HCEC 1CT (cell line): ENCODE measurements at regions not wholly inside any gene's neighbourhood (a gene's known extent, or its start where the extent isn't known, plus 50 kb on each side); places are given as distances from the start of the nearest gene placed in this dataset.
"Not testable (repeated sequence)": the region's sequence is repeated elsewhere in the genome, so short reads cannot be mapped to it uniquely, and the experiment has no call there.

ENCODE experiments used
- DNase-seq: peaks from one replicate; pipeline ENCODE4 v3.0.0-alpha.2; 2017

DNA sequence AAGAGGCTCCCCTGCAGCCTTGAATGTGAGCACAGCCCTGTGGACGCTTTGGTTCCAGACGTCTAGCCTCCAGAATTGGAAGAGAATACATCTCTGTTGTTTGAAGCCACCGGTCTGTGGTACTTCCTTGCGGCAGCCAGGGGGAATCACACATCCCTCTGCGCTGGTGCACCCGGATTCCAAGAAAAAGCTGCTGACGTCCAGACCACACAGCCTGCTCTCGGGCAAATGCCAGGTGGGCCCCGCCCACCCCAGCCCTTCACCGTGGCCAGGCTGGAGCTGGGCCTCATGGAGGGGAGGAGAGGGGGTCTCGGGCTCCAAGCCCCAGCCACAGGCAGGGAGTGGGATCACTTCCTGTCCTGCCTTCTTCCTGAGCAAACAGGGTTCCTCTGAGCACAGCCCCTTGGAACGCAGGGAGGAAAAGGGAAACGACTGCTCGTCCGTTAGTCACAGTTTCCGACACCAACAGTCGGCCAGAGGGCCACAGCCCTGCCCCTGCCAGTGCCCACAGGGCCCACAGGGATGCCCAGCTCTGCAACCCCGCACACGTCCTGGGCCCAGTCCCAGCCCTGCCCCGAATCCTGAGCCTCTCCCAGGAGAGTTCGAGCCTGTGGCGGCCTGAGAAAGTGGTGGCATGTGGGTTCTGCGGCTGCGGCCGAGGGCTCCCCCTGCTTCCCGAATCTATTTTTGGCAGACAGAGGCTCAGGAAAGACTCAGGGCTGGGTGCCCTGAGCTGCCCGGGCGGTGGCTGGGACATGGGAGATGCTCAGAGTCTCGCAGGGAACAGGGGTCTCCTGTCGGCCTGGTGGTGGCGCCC, 85.3 kb downstream of the RFLNA start:
- DNase-seq = peak; percentile 83

DNA sequence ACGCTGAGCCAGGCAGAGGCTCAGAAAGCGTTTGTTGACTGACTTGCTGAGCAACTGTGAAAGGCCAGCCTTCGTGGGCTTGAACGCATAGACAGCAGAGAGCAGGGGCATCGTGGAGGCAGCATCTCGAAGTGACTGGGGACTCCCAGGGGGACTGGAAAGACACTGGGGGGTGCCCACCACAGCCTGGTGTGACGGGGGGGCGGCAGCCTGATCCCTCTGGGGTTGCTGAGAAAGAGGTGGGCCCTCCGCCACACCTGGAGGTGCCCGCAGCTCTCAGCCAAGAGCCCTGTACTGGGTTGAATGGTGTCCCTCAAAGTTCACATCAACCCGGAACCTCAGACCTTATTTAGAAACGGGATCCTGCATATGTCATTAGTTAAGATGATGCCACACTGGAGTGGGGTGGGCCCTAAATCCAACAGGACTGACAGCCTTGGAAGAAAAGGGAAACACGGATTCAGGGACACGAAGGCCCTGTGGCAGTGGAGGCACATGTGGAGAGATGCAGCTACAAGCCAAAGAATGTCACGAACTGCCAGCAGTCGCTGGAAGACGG, 84.6 kb downstream of the RFLNA start:
- no peak for DNase-seq

DNA sequence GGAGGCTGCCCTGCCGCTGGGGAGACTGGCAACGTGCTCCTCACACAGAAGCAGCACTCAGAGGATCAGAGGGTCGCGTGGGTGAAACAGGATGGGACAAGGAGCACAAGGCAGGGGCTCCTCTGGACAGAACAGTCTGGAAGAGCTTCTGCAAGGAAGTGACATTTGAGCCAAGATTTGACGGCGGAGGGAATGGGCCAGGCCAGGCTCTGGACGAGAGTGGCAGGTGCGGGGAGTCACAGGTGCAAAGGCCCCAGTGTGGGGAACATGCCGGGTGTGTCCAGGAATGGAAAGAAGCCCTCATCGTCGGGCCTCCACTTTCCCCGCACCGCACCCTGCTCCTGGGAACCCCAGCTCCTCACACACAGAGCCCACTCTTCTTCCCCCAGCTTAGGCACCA, 84.0 kb downstream of the RFLNA start:
- DNase-seq = no peak

DNA sequence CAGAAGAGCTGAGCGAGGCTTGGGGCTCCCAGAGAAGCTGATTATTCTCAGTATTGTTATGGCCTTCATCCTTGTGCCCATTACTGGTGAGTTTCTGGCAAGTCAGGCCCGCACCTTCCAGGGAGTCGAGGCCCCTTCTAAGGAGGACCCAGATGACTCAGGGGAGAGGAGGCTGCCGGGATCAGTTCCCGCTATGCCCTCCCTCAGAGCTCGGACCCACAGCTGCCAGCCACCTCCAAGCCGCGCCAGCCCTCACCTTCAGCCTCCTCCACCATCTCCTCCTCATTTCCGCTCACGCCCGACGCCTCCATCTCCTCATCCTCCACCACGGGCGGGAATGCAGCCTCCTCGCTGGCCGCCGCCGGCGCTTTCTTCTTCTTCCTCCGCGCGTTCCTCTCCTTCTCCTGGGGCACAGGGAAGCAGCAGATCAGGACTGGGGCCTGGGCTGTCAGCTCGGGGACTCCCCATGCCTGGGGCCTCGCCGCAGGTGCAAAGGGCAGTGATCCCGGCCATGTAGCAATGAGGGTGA, 83.2 kb downstream of the RFLNA start:
- DNase-seq = no peak

DNA sequence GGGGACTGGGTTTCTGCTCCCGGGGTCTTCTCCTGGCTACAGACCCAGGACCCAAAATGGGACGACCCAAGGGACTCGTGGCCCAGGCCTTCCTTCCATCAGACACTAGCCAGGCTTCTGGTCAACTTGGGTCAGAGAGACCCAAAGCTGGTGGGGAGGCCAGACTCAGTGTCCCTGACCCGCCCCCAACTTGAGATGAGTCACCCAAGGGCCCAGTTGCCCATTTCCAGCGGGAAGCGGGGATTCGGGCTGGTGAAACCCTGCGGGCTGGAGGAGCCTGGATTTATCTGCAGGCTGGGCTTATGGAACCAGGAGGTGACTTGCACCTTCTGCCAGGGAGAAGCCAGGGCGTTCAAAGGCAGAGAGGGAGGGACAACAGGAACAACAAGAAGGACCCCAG, 81.5 kb downstream of the RFLNA start:
- no peak for DNase-seq

DNA sequence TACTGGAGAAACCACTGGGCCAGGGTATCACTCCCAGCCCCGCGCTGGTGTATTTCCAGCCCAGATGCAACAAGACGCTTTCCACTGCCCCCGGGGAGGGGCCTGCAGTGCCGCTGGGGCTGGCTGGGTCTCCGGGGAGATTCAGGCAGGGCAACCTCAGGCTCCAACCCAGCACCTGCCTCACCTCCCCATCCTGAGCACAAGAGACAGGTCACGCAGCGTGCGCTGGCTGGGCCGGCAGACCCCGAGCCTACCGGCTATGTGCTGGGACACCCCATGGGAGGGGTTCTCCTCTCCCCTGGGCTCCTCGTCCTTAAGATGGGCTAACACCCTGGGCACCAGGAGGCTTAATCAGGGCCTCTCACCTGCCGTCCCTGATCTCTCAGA, 80.9 kb downstream of the RFLNA start:
- DNase-seq = no peak

DNA sequence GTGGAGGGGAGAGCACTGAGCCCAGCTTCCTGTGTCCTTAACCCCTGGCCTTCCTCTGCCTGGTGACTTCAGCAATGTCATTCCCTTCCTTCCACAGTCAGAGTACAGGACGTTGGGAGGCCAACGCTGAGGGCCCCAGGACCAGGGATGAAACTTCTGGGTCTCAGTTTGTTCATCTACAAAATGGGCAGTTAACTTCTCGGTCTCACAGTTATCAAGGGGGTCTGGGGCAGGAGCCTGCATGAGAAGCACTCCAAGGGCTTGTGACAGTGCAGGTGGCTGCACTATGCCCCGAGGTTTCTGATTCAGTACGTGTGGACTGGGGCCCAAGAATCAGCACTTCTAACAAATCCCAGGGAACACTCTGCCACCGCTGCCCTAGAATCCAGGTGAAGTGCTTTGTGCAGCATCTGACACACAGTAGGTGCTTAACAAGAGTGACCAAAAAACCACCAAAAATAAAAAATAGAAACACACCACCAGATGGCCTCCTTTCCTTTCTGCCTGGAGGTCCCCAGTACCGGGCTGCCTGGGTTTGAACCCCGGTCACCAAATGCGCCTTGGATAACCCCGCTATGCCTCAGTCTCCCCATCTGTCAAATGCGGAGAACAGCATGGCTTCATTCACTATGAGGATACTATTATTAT, 80.4 kb downstream of the RFLNA start:
- no peak for DNase-seq

DNA sequence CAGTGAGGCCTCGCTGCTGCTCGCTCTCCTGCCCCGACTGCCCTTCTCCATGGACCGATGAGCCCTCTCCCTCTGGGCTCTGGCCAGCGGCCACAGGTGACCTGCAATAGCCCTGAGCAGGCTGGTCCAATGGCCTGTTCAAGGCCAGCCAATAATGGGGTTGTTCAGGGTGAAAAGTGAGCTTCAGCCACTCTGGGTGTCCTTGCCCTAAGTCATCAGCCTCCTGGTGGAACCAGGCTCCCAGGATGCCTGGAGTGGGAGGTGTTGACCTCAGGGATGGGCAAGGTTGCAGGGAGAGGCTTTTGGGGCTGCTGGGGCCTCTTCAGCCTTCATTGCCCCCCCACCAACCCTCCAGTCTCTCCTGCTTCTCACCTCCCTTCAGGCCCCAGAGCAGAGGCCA, 79.7 kb downstream of the RFLNA start:
- DNase-seq = no peak

DNA sequence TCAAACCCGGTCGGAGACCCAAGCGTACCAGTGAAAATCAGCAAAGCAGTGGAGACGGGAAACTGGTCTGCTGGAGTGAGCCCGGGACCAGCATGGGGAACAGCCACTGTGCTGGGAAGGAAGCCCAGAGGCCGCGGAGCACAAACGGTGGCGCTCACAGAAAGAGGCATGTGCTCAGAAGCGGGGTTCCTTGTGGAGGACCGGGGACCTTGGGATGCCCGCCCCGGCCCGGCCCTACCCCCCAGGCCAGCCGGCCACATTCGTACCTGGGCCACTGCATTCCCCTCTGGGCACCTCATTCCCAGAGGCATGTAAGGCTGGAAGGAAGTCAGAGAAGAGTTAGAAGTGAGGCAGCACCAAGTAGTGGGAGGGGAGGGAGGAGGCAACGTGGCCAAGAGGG, 79.3 kb downstream of the RFLNA start:
- no peak for DNase-seq

DNA sequence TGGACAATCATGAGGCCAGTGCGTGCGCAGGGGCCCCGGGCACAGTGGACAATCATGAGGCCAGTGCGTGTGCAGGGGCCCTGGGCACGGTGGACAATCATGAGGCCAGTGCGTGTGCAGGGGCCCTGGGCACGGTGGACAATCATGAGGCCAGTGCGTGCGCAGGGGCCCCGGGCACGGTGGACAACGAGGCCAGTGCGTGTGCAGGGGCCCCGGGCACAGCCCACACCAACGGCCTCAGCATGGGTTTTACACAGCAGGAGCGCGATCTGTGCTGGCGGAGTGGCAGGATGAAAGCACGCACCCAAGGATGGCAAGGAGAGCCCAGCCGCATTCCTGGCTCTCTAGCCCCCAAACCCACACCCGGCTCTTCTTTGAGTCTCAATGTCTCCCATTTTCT, 78.8 kb downstream of the RFLNA start:
- not testable (repeated sequence) for DNase-seq

DNA sequence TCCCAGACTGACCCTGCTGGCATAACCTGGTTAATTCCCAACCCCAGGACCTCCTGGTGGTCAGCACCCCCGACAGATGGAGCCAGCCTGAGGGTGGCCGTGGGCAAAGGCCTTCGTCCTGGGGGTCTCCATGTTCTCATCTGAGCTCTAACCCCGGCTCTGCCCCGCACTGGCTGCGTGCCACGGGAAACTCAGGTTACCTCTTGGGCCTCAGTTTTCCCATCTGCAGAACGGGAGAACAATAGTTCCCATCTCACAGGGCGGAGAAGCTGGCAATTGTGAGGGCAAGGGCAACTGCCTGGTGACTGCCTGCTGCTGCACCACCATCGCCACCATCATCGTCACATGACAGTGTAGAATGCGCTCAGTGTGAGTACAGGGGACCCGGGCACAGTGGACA, 77.9 kb downstream of the RFLNA start:
- no peak for DNase-seq

DNA sequence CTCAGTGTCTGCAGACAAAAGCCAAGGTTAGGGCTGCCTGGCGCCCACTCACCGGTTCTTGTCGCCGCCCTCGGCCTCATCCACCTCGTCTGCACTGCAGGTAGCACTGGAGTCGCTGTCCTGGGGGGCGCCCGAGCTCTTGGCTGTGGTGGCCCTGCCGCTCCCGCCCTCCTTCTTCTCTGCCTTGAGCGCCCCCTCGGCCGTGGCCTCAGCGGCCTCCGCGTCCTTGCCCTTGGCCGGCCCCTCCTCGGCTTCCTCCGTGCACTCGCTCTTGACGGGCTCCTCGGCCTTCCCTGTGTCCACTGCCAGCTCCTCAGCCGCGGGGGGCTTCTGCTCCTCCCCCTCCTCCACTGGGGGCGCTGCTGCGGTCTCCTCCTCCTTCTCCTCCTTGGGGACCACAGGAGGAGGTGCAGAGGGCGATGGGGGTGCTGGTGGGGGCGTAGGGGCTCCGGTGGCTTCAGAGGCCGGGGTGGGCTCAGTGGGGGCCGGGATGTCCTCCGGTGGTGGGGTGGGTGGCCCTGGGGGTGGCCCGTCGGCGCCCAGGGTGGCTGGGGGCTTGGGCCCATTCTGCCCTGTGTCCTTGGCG, 77.2 kb downstream of the RFLNA start:
- DNase-seq = no peak

DNA sequence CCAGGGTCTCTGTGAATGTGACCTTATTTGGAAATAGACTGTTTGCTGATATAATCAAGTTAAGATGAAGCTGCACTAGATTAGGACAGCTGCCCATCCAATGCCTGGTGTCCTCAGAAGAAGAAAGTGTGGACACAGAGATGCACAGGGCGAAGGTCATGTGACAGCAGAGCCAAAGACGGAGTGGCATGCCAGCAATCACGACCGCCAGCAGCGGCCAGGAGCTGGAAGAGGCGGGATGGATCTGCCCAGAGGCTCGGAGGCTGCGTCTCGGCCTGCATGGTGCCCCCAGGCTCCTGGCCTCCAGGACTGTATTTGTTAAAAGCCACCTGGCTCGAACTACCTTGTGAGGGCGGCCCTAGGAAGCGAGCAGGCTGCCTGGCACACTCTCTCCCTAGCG, 76.5 kb downstream of the RFLNA start:
- no peak for DNase-seq

DNA sequence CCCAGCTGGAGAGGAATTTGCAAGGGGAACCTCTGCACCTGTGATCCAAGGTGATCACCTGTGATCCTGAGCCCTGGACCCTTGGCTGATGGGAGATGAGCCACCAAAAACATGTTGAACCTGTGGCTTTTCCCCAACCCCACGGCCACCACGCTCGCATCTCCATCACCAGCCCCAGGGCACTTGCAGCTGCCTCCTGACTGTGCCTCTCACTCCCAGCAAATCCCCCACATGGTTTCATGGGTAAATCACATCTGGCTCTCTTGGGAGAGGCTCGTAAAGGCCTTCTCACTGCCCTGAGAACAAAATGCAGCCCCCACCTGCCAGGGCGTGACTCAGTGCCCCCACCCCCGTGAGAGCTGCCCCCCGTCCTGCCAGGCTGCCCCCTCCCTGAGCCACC, 76.0 kb downstream of the RFLNA start:
- DNase-seq = no peak

DNA sequence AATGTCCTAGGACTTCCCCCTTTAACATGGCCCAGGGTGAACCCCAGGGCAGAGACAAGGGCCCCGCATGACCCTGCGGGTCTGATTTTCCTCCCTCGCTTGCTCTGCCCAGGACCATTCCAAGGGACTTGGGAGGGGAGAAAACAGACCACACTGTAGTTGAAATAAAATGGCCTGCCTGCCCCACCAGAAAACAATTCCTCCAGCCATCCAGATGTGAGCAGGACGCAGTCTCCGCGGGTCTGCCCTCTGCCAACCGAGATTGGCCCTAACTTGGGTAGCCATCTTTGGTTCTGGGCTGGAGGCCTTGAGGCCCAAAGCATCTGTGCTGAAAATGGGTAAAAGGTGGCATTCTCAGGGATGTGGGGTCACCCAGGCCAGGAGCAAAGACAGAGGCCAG, 75.5 kb downstream of the RFLNA start:
- DNase-seq = no peak

DNA sequence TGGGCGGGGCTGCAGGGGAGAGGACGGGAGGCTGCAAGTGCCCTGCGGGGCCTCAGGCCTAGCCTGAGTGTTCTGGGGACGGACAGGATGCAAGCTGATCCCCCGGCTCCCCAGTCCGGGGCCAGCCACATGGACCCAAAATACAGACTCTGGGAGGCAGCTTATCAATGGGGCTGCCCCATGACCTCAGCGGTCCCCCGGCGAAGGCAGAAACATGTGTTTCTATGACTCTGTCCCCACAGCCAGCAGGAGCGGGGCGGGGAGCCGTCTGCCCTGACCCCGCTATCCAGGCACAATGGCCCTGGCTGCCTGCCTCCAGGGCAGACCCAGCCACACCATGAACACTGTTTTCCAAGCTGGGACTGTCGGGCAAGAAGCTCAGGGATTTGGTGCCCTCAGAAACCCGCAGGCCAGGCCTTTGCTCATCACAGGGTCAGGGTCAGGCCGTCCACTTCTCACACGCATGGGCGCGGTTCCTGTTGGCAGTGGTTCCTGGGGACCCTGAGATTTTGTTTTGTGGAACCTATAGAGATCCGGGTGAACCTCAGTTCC, 75.0 kb downstream of the RFLNA start:
- no peak for DNase-seq

DNA sequence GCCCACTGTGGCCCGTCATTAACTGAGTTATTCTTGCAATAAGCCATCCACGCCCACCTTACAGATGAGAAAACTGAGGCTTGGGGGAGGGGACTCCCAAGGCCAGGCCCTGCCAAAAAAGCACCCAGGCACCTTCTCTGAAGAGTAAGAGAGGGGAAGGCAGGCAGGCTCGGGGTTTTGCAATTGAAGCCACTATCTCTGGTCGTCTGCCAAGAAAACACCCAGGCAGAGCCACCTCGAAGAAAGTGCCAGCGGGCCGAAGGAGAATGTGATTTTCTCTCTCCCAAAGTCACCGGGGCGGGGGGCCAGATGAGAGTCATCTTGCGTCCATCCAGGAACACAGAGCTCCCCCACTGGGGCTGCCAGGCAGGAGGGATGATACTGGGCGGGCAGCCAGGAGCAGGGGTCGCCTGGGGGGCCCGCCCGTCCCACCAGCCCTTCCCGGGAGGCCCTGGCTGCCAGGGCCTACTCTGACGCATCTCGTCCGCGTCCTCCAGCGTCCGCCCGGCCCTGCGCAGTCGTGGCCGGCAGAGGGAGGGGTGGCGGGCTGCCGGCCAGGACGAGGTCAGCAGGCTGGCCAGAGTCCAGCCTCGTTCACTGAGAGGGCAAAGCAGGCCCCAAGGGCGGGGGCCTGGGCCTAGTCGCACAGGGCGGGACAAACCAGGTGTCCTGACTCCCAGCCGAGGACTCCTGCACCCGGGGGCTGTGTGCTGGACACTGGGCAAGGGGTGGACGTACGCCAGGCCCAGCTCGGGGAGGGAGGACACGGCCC, 74.3 kb downstream of the RFLNA start:
- peak; percentile 92 for DNase-seq

DNA sequence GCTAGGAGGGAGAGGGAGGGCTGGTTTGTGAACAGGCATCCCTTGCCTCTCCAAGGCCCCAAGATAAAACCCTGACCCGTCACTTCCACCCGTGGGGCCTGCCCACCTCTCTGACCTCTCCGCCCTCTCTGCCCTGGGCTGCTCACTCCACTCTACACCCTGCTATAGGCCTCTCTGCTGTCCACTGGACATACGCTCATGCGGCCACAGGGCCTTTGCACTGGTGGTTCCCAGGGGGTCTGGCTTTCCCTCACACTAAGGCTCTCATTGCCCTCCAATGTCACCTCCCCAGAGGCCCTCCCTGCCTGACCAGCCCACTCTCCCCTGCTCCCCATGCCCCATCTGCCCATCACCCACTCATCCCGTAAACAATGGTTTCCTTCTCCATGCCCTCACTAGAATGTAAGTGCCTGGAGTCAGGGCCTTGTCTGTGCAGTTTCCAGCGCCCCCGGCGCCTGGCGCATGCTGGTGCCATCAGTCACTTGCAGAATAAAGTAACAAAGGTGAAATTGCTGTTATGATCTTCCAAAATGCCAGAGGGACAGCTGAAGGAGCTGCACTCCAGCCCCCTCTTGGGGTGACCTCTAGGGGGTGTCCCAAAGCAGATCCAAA, 73.6 kb downstream of the RFLNA start:
- no peak for DNase-seq

DNA sequence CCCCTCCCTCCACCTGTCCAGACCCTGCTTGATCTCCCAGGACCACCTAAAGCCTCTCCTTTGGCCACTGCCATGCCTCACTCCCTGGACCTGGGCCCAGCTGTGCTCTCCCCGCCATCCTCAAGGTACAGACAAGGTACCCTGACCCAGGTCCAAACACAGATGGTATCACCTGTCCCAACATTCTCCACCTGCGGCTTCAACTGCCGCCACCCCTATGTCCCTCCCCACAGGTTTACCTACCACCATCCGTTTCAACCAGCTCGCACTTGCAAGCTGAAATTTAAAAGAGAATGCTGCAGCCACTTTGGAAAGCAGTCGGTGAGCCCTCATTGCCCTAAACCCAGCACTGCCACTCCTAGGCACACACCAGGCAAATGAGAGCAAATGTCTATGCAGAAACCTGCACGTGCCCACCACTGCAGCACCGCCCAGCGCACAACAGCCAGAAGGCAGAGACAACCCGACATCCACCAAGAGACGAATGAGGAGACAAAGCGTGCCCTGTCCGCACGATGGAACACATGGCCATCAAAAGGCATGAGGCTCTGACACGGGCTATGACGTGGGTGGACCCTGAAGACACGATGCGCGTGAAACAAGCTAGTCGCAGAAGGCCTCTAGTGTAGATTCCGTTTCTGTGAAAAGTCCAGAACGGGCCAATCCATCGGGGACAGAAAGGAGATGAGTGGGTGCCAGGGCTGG, 71.0 kb downstream of the RFLNA start:
- DNase-seq = no peak
